B cell (primary cell): ENCODE measurements at regions not wholly inside any gene's neighbourhood (a gene's known extent, or its start where the extent isn't known, plus 50 kb on each side); places are given as distances from the start of the nearest gene placed in this dataset.

Experiments
- CTCF ChIP-seq: fragments of 200-600 bp; IDR thresholded peaks from one replicate; pipeline ENCODE4 v1.8.0; 2022; ENCODE audit warnings: antibody characterized with exemption, mild to moderate bottlenecking
- EZH2 ChIP-seq: IDR thresholded peaks from 2 replicates; pipeline ENCODE4 v1.6.1; 2012; ENCODE audit warnings: borderline replicate concordance, low read depth, mild to moderate bottlenecking, moderate library complexity, low read length; ENCODE audit not compliant: insufficient read depth, poor library complexity, severe bottlenecking

DNA sequence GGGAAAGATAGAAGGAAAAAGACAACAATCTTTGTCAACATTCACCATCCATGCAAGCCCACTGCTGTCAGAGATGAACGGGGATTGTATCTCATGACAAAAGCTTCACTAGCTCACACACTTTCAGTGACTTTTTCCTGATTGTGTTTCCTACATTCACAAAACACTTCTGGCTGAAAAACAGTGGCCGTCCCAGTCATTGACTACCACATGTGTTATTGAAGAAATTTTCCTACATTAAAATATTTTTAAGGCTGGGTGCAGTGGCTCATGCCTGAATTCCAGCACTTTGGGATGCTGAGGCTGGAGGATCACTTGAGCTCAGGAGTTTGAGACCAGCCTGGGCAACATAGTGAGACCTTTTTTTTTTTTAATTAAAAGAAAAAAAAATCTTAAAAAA is 90.9 kb downstream of the MOGAT1 start:
- TF ChIP-seq CTCF = no peak
- no peak for TF ChIP-seq EZH2
